Activated CD8-positive, alpha-beta memory T cell treated with anti-CD3 and anti-CD28 coated beads, Interleukin-2, amount 50 U/mL, for 24 hours (primary cell): ENCODE measurements at regions not wholly inside any gene's neighbourhood (a gene's known extent, or its start where the extent isn't known, plus 50 kb on each side); places are given as distances from the start of the nearest gene placed in this dataset.

Experiments used
- DNase-seq: peaks from one replicate; pipeline ENCODE4 v3.0.0-alpha.2; 2020; ENCODE audit errors: extremely low read depth

DNA sequence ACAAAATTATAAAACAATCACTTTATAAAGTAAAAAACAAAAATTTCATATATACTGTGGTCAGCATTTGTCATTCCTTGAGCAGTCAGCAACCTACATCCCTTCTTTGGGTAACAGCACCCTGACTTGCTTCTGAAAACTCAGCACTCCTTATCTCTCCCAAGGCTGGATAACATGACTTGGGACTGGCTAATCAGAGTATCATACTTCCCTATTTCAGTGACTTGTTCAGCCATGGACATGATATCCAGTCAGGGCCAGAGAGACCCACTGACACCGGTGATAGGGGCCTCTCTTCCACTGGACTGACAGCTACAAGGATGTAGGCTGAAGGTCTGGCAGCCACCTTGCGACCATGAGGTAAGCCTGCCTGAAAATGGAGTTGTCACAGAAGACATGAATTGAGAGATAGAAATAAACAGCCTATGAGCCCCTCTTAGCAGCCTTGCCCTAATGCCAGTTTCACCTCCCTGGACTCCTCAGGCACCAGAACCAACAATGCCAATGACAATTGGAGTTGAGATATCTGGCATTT lies 84.4 kb upstream of the NEBL start:
- no peak for DNase-seq

DNA sequence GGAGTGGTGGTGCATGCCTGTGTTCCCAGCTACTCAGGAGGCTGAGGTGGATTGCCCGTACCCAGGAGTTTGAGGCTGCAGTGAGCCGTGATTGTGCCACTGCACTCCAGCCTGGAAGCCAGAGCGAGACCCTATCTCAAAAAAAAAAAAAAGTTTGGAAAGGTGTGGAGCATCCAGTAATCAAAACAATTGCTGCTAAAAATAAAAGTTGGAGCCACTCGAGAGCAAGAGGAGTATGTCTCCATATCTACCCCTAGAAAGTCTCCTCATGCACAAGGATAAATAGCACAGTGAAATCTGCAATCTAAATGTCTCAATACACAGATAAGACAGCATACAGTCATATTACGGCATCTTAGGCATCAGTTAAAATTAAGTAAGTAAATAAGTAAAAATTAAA lies 81.5 kb upstream of the NEBL start:
- no peak for DNase-seq

DNA sequence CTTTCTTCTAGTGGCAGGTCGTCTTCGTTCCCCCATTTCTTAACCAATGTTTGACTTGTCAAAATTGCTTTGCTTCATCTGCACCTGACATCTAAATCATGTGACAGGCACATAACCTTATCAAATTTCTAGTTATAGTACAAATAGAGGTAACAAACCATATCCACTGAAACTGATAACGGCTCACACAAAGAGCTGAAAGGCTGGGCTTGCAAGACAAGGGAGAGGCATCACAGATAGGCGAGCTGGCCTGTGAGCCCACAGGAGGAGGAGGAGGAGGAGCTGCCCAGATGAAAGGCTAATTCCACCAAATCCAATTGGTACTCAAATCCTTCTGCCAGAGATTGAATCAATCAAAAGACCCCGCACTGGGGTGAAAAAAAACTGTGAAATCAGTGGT lies 80.2 kb upstream of the NEBL start:
- no peak for DNase-seq

DNA sequence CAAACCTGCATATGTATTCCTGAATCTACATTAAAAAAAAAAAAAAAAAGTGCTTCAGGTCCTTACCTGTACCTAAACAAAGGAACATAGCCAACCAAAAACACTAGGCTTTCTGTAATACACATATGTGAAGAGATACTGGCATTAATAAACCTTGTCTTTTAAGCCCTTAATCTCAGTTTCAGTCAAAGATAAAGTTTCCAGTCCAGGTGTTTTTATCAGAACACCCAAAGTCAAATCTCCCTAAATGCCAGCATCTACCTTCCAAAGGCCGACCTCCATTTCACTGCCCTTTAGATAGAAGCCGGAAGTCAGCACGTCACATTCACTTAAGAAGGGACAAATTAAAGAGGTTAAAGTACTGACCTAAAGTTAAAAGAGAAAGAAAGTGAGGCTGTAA lies 79.8 kb upstream of the NEBL start:
- no peak for DNase-seq

DNA sequence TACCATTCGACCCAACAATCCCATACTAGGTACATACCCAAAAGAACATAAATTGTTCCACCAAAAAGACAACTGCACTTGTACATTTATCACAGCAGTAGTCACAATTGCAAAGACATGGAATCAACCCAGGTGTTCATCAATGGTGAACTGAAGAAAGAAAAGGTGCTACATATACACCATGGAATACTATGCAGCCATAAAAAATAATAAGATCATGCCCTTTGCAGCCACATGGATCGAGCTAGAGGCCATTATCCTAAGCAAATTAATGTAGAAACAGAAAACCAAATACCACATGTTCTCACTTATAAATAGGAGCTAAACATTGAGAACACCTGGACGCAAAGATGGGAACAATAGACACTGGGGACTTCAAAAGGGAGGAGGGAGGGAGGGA lies 79.3 kb upstream of the NEBL start:
- no peak for DNase-seq

DNA sequence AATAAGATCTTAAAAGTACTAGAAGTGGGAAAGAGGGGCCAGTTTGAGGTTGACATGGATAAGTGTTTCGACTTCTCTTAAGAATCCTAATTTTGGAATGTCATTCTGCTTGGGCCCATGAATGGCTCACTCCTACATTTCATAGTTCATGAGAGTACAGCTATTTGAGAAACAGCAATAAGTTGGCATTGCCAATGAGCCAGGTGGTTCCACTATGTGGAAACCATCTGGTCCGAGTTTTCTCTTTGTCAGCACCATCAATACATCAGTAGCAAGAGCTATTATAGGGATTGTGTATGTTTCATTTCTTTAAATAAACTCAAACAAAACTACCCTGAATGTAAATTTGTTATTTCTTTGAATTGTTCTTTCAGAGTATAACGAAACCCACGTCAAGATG lies 78.1 kb upstream of the NEBL start:
- no peak for DNase-seq

DNA sequence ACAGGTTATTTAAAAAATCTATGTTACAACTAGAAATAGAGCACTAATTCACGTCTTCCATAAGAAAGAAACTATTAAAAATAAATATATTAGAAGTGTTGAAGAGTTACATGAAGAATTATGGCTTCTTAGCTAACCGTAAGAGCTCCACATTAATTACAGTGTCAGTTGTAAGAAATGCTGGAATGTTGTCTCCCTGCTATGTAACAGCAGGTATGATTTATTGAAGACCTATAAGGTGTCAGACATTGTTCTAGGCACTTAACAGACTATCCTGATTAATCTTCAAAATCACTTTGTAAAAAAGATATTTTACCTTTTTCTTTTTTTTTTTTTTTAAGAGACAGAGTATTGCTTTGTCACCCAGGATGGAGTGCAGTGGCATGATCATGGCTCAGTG lies 75.8 kb upstream of the NEBL start:
- no peak for DNase-seq

DNA sequence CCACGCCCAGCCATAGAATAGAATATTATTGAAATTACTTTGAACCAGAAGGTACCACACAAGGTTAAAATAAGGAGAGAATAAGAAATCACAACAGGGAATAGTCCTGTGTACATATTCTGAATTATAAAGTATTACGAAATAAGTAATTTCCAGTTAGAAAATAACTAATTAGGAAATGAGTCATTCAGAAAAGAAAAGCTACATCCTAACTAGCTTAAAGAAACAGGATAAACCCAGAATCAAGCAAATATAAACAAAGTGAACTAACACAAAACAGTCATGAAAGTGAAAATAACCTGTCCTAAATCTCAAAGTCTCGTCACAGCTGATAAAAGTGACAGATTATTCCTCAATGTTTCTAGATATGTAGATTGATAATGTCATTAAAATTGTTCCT lies 74.8 kb upstream of the NEBL start:
- DNase-seq: no peak

DNA sequence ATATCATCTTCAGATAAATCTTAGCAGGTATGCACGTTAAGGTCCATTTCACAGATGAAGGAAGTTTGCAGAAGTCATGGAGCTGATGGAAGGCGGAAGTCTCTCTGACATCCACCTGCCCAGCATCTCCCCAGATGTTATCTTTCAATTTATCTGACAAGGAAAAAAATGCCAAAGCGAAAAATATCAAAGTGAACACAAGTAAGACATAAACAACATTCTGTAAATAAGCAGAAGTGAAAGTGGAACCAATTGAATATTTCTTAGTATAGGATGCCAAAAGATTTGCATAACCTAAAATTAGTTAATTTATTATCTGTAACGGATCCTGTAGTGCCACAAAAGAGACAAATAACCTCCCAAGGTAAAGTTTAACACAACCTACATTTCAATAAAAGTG lies 73.6 kb upstream of the NEBL start:
- no peak for DNase-seq

DNA sequence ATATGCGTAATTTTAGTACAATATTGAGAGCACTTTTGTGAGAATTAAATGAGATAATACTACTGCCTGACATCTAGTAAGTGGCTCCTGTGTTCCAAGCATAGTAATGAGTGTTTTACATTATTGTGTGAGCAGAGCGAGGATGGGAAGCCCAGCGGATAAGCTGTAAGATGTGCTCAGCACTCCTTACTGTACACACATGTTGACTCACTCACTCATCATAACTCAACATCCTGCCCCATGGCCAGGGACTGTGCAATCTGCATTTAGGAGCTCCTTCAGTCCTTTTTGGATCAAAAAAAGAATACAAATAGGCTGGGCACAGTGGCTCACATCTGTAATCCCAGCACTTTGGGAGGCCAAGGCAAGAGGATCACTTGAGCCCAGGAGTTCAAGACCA lies 72.9 kb upstream of the NEBL start:
- no peak for DNase-seq

DNA sequence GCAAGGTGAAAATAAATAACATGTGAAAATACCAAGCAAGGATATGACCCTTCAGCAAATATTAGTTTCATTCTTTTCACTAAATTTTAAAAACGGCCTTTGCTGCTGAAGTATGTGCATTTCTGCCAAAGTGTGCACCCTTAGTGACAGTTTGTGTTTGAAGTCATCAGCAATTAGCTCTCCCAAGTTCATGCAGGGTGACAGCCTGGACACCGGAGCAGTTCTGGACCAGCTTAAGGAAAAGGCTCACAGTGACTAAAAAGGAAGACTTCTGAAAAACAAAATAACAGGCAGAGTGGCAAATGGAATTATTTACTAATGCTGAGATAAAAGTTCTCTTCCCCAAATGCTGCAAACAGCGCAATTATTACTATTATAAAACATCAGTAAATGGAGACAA lies 69.3 kb upstream of the NEBL start:
- DNase-seq: no peak

DNA sequence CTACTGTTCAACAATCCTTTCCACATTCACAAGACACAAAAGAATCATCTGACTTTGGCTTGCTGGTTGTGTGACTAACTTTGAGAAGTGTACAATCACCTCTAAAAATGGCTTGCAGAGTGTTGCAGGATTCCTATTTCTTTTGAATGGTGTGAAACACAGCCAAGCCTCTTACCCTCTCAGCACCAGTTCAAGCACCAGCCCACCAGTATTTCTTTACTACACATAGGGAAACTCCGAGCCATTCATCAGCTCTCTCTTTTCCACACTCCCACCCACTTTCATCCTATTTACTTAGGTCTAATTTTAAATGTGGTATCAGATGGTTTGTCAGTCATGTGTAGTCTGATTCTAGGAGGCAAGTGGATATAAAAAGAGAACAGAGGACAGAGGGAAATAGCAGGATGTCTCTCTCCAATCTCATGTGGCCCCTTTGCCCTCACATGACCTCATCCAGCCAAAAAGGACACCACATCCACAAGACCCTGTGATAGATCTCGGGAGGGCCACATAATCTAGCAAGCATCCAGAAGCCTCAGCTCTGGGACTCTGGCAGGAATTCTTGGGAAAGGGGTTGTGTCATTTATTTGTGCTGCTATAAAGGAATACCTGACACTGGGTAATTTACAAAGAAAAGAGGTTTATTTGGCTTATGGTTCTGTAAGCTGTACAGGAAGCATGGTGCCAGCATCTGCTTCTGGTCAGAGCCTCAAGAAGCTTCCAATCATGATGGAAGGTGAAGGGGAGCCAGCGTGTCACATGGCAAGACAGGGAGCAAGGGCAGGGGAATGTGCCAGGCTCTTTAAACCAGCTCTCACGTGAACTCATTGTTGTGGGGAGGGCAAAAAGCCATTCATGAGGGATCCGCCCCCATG lies 66.8 kb upstream of the NEBL start:
- DNase-seq: no peak

DNA sequence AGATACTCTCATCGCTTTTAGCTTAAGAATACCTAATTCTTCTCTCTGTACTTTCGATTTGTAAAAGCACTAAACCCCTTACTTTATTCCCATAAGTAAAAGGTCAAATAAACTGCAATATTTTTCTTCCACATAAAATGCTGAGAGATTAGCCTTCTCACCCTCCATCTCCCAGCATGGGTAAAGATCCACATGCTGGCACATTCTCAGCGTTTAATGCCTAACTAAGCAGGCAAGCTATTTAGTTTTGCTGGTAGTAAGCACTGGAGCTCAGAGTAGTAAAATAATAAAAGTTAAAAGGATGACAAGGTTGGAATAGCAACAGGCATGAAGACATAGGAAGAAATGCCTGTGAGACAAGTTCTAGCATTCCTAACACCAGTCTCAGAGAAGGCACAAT lies 65.9 kb upstream of the NEBL start:
- no peak for DNase-seq

DNA sequence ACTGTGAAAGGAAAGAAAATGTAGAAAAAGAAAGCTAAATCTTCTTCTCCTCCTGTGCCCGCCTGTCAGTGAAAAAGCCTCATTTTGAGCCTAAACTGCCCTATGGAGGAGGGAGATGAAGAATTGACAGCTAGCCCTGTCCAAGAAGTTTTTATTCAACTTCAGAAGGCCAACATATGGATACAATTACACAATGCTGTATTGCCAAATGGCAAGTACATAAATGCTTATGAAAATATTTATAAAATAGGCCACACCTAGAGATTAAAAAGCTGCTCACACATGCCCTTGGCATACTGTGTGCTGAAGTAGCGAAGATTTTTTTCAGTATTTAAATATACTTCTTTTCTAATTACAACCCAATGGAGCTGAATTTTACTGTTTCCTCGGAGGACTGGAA lies 65.1 kb upstream of the NEBL start:
- no peak for DNase-seq

DNA sequence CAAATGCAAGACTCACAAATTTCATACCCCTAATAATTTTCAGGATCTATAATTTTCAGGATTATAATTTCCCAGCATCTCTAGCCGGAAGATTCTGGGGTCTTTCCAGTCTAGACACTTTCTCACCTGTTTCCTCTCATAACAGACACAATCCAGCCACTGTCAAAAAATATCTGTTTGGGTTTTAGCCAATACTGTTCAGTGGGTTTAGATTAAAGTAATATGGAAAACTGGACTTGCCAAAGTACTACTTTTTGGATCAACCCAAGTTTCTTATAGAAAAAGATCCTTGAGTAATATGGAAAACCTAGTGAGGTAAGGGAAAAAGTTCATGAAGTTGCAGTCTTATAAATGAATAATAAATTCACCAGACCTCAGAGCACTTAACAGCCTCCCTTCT lies 62.1 kb upstream of the NEBL start:
- DNase-seq: no peak

DNA sequence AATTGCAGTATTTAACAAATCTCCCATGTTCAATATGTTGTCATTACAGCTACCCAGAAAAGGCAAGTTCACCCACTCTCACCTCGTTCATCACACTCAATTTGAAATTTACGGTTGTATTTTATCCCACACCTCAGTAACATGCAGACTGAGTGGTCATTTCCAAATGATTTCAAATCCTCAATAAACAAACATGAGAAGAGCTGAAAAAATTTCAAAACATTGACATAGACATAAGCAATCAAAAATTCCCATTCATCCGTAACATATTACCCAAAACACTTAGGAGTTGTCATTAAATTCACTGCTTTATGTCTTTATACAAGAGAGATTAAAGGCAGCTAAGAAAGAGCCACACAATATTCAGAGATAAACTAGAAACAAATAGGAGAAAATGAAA lies 61.7 kb upstream of the NEBL start:
- DNase-seq: no peak

DNA sequence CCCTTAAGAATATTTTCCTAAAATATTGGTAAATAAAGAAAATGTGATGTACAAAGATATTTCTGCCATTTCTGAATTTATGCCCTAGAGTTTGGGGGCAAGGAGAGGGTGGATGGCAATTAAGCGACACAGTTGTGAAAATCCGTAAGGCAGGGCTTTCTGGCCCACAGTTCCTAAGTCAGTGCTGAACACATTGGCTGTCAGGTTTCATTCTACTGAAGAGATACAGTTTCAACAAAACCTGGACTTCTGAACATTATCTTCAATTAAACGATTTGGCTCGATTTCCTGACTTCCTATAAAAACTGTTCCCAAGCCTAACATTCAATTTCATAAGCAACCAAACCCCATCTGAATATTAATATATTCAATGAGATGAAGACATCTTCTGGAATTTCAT lies 61.1 kb upstream of the NEBL start:
- no peak for DNase-seq

DNA sequence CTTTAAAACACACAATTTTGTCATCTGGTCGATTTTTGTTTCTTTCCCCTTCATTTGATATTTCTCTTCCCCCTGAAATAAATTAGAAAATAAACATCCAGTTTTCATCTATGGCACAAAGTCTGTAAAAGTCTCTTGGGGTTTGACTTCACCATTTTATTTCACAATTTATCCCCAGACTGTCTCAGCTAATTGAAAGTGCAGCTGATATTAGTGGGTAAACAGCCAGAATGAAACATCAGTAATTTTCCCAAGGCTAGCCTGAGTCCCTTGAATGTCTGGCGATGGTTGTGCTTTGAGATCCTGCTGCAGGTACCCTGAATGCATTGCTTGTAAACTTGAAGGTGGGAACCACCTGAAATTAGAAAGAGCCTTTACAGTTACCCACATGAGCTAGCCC lies 60.6 kb upstream of the NEBL start:
- DNase-seq: no peak

DNA sequence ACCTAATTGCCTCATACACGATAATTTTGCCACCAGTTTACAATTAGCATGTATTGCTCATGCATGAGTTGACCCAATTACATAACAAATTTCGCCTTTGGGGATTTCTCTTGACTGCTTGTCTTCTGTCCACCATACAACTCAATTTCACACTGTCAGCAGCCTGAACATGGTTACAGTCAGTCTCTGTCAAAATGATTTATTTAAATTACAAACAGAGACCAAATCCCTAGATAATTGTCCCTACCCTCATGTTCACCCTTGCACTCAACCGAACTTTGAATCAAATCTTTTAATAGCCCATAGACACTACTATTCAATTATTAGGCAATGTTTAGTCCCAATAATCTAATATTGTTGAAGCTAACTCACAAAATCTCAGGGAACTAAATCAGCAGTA lies 59.7 kb upstream of the NEBL start:
- DNase-seq: no peak

DNA sequence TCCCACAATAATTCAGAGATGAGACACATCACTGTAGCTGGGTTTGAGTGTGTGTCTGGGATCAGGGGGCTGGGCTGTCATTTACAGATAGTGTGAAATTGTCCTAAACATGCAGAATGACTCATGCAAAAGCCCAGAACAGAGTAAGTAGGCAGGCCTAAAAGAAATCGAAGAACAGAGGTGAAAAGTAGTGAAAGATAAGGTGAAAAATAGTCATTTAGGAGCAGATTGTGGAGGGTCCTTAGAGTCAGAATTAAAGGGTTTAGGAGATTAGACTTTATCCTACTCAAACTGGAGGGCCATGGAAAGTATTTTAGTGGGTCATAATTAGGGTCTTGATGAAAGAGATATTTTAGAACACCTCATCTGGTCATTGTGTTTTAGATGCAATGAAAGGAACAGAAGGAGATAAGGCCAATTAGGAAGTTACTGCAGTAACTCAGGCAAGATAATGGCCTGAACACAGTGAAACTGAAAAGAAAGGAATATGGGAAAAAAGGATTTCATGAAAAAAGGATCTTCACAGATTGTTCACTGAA lies 58.3 kb upstream of the NEBL start:
- no peak for DNase-seq

DNA sequence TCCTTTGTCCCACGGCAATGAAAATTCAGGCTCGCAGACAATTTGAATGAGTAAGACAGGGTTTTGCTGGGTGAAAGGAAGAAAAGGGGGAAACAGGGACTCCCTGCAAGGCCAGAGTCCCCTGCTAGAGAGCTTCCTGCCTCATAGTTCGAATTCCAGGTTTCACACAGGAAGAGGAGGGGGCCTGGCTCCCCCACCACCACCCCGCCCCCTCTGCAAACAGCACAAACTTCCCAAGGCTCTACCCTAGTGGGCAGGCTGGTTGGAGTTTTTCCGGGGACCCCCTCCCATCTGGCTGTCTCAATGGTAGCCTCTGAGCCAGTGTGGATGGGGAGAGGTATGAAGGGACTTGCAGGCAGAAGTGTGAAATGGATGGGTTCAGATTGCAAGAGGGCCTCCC lies 57.4 kb upstream of the NEBL start:
- DNase-seq: no peak

DNA sequence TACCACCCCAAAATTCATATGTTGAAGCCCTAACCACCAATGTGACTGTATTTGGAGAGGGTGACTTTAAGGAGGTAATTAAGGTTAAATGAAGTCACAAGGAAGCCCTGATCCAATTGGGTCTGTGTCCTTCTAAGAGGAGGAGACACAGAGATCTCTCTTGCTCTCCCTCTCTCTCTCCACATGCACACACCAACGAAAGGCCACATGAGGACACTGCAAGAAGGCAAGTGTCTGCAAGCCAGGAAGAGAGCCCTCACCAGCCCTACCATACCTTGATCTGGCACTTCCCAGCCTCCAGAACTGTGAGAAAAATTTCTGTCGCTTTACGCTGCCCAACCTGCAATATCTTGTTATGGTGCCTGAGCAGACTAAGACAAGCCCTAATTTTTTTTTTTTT lies 56.0 kb upstream of the NEBL start:
- DNase-seq: no peak

DNA sequence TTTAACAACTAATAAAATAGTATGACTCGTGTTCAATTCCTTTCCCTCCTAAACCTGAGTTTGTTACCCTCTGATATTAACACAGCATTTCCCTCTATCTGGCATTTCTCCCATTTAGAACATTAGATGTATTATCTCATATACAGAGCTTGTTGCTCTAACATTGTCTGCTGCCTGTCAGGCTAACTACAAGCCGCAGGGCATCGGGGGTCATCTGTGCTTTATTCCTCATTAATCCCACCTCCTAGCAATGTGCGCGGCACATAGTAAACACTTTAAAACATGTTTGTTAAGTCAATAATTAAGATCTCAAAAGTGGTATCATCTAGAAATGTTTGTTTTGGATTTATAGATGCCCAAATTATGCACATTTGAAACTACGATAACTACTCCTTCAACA lies 52.9 kb upstream of the NEBL start:
- no peak for DNase-seq
